Calu3 (cell line): ENCODE measurements at regions not wholly inside any gene's neighbourhood (a gene's known extent, or its start where the extent isn't known, plus 50 kb on each side); places are given as distances from the start of the nearest gene placed in this dataset.

Experiments
- BruUV-seq: library from RNA; stranded (reverse); fragments of 400-500 nt; replicated peaks from 2 replicates; lab custom pipeline; 2021; lab: Mats Ljungman, UMichigan
- CTCF ChIA-PET: fragments of 300-600 bp; sonication (Branson Sonifier 250); formaldehyde crosslinking; loops from one replicate; lab custom pipeline; 2022; ENCODE audit warnings: antibody characterized with exemption; lab: Charles Lee
- DNase-seq: peaks from one replicate; pipeline ENCODE4 v3.0.0; 2022
- H3K27ac Mint-ChIP-seq: one replicate; pipeline ENCODE4 v1.8.0; 2022; ENCODE audit warnings: mixed read lengths; ENCODE audit not compliant: unreplicated experiment
- H3K27me3 Mint-ChIP-seq: one replicate; pipeline ENCODE4 v1.8.0; 2022; ENCODE audit warnings: mixed read lengths; ENCODE audit not compliant: unreplicated experiment
- H3K36me3 Mint-ChIP-seq: one replicate; pipeline ENCODE4 v1.8.0; 2022; ENCODE audit warnings: mild to moderate bottlenecking, moderate library complexity, mixed read lengths; ENCODE audit not compliant: insufficient read depth, unreplicated experiment
- H3K4me1 Mint-ChIP-seq: one replicate; pipeline ENCODE4 v1.8.0; 2022; ENCODE audit warnings: mild to moderate bottlenecking, low read depth, mixed read lengths; ENCODE audit not compliant: unreplicated experiment
- H3K4me3 Mint-ChIP-seq: one replicate; pipeline ENCODE4 v1.8.0; 2022; ENCODE audit warnings: mild to moderate bottlenecking, low read depth, moderate library complexity, mixed read lengths; ENCODE audit not compliant: unreplicated experiment
- H3K9me3 Mint-ChIP-seq: one replicate; pipeline ENCODE4 v1.8.0; 2022; ENCODE audit warnings: low read depth, mixed read lengths; ENCODE audit not compliant: unreplicated experiment
- CTCF ChIP-seq: fragments of 200-600 bp; IDR thresholded peaks from one replicate; pipeline ENCODE4 v1.8.0; 2022; ENCODE audit warnings: antibody characterized with exemption; ENCODE audit not compliant: unreplicated experiment
- intact Hi-C: fragments of 100-400 bp; cut with micrococcal nuclease; formaldehyde crosslinking; loops from one replicate; pipeline ENCODE4 v1.10.0; 2022; ENCODE audit not compliant: unreplicated experiment

DNA sequence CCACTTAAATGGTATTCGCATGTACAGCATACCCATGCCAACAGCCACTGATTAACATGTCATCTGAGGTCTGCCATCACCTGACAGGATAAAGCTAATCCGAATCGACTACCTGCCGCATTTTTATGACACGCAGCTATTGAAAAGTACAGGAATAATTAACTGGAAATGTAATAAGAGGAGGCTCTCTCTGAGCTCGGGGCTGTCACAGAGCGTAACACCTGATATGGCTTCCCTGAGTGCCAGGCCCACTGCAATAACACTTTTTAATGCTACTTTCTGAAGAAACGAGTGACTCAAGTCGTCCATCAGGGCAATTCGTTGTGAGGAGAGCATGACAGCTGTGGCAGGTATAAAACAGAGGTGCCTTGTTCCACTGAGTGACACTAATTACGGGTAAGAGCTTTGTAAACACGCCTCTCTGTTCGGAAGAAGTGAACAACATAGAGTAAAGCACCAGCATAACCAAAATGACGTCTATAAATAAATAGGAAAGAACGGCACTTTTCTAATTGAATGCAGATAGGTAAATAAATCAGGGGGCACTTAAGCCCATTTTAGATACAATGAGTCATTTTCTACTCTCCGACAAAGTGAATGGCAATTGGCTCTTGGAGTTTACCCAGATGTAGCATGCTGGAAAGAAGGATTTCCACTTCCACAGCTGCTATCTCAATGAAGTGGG, 56.5 kb upstream of the CREB5 start:
- CTCF ChIA-PET = interaction anchor here (0.5 to 1.1 kb wide), 4 partner anchors 10 to 594 kb away, joined by 3 to 6 read pairs (median 3); no protein-coding TSS in a partner anchor
- Mint-ChIP-seq H3K27ac (peak overlapping the region; percentile 68), H3K36me3 (no peaks in the 10 kb centered on the region), H3K27me3 (no peaks in the 10 kb centered on the region), H3K4me1 (peaks cover 61% of the 10 kb centered on the region), H3K4me3 (peak overlapping the region; percentile 16), H3K9me3 (peaks cover 3% of the 10 kb centered on the region)
- no TSS peak for BruUV-seq
- TF ChIP-seq CTCF = no peak
- intact Hi-C loops = no loop called here
- peak; percentile 30 for DNase-seq

GRCh38 chr7:28356619-28357018, 55.7 kb upstream of the CREB5 start:
- Mint-ChIP-seq H3K4me1 (peaks cover 59% of the 10 kb centered on the region), H3K27ac (no peak overlapping the region), H3K4me3 (no peak overlapping the region), H3K36me3 (no peaks in the 10 kb centered on the region), H3K9me3 (peaks cover 3% of the 10 kb centered on the region), H3K27me3 (no peaks in the 10 kb centered on the region)
- CTCF ChIA-PET = no interaction called here
- intact Hi-C loops = no loop called here
- TF ChIP-seq CTCF = no peak
- no TSS peak for BruUV-seq
- no peak for DNase-seq

- H3K9me3 Mint-ChIP-seq = peaks cover 5% of the 10 kb centered on the region
These were observed 53.9 kb upstream of the CREB5 start for GRCh38 chr7:28358423-28358868.

GRCh38 chr7:28360739-28361138, 51.6 kb upstream of the CREB5 start:
- intact Hi-C loops = loop anchor here (1.0 kb wide), 1 partner anchor 494 kb away; no protein-coding TSS in a partner anchor
- peak; percentile 19 for DNase-seq
- no peak for TF ChIP-seq CTCF
- Mint-ChIP-seq H3K9me3 (peaks cover 13% of the 10 kb centered on the region), H3K27ac (no peak overlapping the region), H3K4me3 (no peak overlapping the region), H3K4me1 (peaks cover 34% of the 10 kb centered on the region), H3K27me3 (no peaks in the 10 kb centered on the region), H3K36me3 (no peaks in the 10 kb centered on the region)
- no TSS peak for BruUV-seq
- CTCF ChIA-PET = interaction anchor here (1.2 to 1.4 kb wide), 2 partner anchors 9 to 50 kb away, joined by 4 read pairs; no protein-coding TSS in a partner anchor

More at GRCh38 chr7:28358423-28358868, 53.9 kb upstream of the CREB5 start:
- no peak overlapping the region for H3K4me3 Mint-ChIP-seq
- TF ChIP-seq CTCF = no peak
- peaks cover 56% of the 10 kb centered on the region for H3K4me1 Mint-ChIP-seq
- no peaks in the 10 kb centered on the region for H3K36me3 Mint-ChIP-seq
- CTCF ChIA-PET = interaction anchor here (0.7 to 2.4 kb wide), 8 partner anchors 11 to 1208 kb away, joined by 3 to 8 read pairs (median 3); no protein-coding TSS in a partner anchor
- DNase-seq = peak; percentile 41
- peak overlapping the region; percentile 60 for H3K27ac Mint-ChIP-seq
- intact Hi-C loops = no loop called here
- no peaks in the 10 kb centered on the region for H3K27me3 Mint-ChIP-seq
- no TSS peak for BruUV-seq
